Smooth muscle cell (in vitro differentiated cells): ENCODE measurements at regions not wholly inside any gene's neighbourhood (a gene's known extent, or its start where the extent isn't known, plus 50 kb on each side); places are given as distances from the start of the nearest gene placed in this dataset.

Experiments used
- DNase-seq: peaks from one replicate; lab custom pipeline; 2025; ENCODE audit not compliant: unreplicated experiment; lab: John Stamatoyannopoulos, UW
- H2AFZ ChIP-seq: fragments of 200-600 bp; sonication (generic); 2 replicates; pipeline ENCODE4 v1.6.0; 2016; ENCODE audit warnings: antibody characterized with exemption, low read depth, mild to moderate bottlenecking
- H3F3A ChIP-seq: fragments of 200-600 bp; sonication (generic); 2 replicates; pipeline ENCODE4 v1.6.0; 2017; ENCODE audit warnings: antibody characterized with exemption, low read depth
- H3K27ac ChIP-seq: fragments of 200-600 bp; sonication (generic); 2 replicates; pipeline ENCODE4 v1.5.1; 2016; ENCODE audit warnings: low read depth, mild to moderate bottlenecking
- H3K27me3 ChIP-seq: fragments of 200-600 bp; sonication (generic); 2 replicates; pipeline ENCODE4 v1.6.1; 2016; ENCODE audit warnings: low read depth, mild to moderate bottlenecking
- H3K36me3 ChIP-seq: fragments of 200-600 bp; sonication (generic); 2 replicates; pipeline ENCODE4 v1.5.1; 2016; ENCODE audit warnings: low read depth
- H3K4me1 ChIP-seq: fragments of 200-600 bp; sonication (generic); 2 replicates; pipeline ENCODE4 v1.5.1; 2016; ENCODE audit warnings: low read depth
- H3K4me2 ChIP-seq: fragments of 200-600 bp; sonication (generic); 2 replicates; pipeline ENCODE4 v1.6.0; 2016; ENCODE audit warnings: mild to moderate bottlenecking
- H3K4me3 ChIP-seq: fragments of 200-600 bp; sonication (generic); 2 replicates; pipeline ENCODE4 v1.5.1; 2016; ENCODE audit warnings: mild to moderate bottlenecking
- H3K79me2 ChIP-seq: fragments of 200-600 bp; sonication (generic); 2 replicates; pipeline ENCODE4 v1.6.0; 2016; ENCODE audit warnings: low read depth, mild to moderate bottlenecking
- H3K9ac ChIP-seq: fragments of 200-600 bp; sonication (generic); 2 replicates; pipeline ENCODE4 v1.6.0; 2016; ENCODE audit warnings: low read depth
- H3K9me3 ChIP-seq: fragments of 200-600 bp; sonication (generic); replicated peaks from 2 replicates; pipeline ENCODE4 v1.5.1; 2016; ENCODE audit warnings: low read depth
- H4K20me1 ChIP-seq: fragments of 200-600 bp; sonication (generic); 2 replicates; pipeline ENCODE4 v1.6.0; 2016; ENCODE audit warnings: low read depth
- WGBS: methylation state at CpG from one replicate; pipeline ENCODE4 v1.1.7; 2016; ENCODE audit warnings: low lambda C conversion rate; 5-methylcytosine and 5-hydroxymethylcytosine counted together
- TF ChIP-seq, protein P1 (sequence below): fragments of 200-600 bp; sonication (generic); IDR thresholded peaks from 2 replicates; pipeline ENCODE4 v1.5.1; 2017; ENCODE audit warnings: borderline replicate concordance, mild to moderate bottlenecking, antibody characterized with exemption; ENCODE audit not compliant: insufficient read depth, poor library complexity, severe bottlenecking

DNA sequence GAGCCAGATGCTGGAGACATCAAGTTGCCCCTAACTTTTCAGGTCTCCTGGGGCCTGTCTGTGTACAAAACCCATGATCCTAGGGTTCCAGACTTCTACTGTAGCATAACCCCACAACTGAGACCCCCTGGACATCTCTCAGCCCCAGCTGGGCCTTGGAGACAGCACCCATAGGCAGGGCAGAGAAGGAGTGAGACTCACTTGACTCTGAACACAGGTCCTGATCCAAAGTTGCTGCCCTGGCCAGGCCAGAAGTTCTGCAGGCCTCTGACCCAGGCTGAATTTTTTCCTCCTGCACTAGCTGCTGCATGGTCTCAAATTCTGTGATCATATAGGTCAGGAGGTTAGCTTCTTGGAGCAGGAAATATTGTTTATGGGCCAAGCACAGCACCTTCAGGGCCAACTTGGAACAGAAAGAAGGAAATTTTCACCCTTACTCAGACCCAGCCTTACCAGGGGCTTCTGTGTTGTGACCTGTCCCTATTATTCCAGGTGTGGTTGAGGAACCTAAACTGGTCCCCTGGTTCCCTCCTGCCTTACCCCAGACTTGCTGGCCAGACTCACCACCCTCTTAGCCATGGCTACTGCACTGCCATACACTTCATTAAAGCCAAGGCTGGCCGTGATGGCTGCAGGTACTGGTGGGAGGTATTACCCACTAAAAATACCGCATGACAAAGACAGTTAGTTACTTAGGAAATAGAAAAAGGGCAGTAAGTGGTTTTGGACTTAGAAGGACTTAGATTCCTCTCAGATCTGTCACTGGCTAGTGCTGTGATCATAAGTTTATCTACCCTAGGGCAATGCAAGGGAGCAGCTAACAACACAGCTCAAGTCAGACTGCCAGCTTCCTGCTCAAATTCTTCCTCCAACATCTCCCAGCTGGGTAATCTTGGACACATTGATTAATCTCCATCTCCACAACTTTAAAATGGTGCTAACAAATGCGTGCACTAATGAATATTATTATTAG, 2180.1 kb downstream of the TP53TG3F start:
- Histone ChIP-seq H3K4me1 (no peaks in the 10 kb centered on the region), H3K36me3 (no peaks in the 10 kb centered on the region), H3K27ac (no peak overlapping the region), H2AFZ (no peak overlapping the region), H3K9ac (no peak overlapping the region), H3K4me2 (no peak overlapping the region), H3K27me3 (no peaks in the 10 kb centered on the region), H3K79me2 (no peaks in the 10 kb centered on the region), H3K4me3 (no peak overlapping the region), H3F3A (no peaks in the 10 kb centered on the region), H3K9me3 (no peaks in the 10 kb centered on the region), H4K20me1 (no peaks in the 10 kb centered on the region)
- DNase-seq: no peak
- TF ChIP-seq, protein P1, sequence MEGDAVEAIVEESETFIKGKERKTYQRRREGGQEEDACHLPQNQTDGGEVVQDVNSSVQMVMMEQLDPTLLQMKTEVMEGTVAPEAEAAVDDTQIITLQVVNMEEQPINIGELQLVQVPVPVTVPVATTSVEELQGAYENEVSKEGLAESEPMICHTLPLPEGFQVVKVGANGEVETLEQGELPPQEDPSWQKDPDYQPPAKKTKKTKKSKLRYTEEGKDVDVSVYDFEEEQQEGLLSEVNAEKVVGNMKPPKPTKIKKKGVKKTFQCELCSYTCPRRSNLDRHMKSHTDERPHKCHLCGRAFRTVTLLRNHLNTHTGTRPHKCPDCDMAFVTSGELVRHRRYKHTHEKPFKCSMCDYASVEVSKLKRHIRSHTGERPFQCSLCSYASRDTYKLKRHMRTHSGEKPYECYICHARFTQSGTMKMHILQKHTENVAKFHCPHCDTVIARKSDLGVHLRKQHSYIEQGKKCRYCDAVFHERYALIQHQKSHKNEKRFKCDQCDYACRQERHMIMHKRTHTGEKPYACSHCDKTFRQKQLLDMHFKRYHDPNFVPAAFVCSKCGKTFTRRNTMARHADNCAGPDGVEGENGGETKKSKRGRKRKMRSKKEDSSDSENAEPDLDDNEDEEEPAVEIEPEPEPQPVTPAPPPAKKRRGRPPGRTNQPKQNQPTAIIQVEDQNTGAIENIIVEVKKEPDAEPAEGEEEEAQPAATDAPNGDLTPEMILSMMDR: no peak
- 43% methylated on average over 3 of the region's 3 CpGs for WGBS

DNA sequence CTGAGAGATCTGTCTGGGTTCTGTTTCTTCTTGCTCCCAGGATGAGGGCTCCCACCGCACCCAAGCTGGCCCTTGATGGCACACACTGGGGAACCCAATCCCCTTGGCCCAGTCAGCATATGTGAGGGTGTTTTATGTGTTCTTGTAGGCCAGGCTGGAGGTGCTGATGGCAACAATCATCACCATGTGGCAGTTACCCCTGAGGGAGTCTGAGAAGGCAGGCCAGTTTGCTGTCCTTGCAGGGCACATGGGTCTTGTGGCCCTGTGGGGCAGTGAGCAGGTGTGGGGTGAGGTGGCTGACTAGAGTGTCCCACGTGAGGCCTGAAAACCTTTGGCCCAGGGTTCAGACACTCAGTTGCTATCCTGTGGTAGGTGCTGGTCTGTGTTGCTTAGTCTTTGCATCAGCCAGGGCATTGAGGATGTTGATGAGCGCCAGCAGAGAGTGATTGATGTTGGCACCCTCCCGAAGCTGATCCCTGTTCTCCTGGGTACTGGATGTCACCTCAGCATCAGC, 2183.0 kb downstream of the TP53TG3F start:
- H3F3A ChIP-seq: no peaks in the 10 kb centered on the region
- H3K27ac ChIP-seq: no peak overlapping the region
- no peak overlapping the region for H2AFZ ChIP-seq
- no peaks in the 10 kb centered on the region for H3K4me1 ChIP-seq
- H3K9me3 ChIP-seq: peaks cover 6% of the 10 kb centered on the region
- 62% methylated on average over 4 of the region's 4 CpGs for WGBS
- no peaks in the 10 kb centered on the region for H4K20me1 ChIP-seq
- no peak overlapping the region for H3K4me2 ChIP-seq
- H3K36me3 ChIP-seq: no peaks in the 10 kb centered on the region
- H3K79me2 ChIP-seq: no peaks in the 10 kb centered on the region
- H3K27me3 ChIP-seq: no peaks in the 10 kb centered on the region
- no peak overlapping the region for H3K4me3 ChIP-seq
- DNase-seq: no peak
- no peak overlapping the region for H3K9ac ChIP-seq
- TF ChIP-seq, protein P1: no peak

DNA sequence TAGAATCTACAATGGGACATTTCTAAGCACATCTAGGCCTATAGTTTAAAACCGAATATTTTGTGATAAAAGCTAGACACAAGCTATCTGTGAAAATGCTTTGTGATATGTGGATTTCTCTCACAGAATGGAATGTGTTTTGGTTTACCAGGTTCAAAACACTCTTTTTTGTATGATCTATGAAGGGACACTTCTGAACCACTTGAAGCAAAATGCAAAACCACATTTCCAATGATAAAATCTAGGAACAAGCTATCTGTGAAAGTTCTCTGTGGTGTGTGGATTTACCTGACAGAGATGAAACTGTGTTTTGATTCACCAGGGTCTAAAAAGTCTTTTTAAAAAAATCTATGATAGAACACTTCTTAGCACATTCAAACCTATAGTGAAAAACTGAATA, 2192.4 kb downstream of the TP53TG3F start:
- no peak overlapping the region for H3K27ac ChIP-seq

More for the DNA sequence above, 2192.4 kb downstream of the TP53TG3F start:
- no peaks in the 10 kb centered on the region for H3K36me3 ChIP-seq
- WGBS: 84% methylated on average over 1 of the region's 1 CpG
- TF ChIP-seq, protein P1: no peak
- no peak for DNase-seq
- H3K79me2 ChIP-seq: no peaks in the 10 kb centered on the region
- no peak overlapping the region for H2AFZ ChIP-seq
- H3F3A ChIP-seq: no peaks in the 10 kb centered on the region
- no peak overlapping the region for H3K9ac ChIP-seq
- no peaks in the 10 kb centered on the region for H3K4me1 ChIP-seq
- no peaks in the 10 kb centered on the region for H3K27me3 ChIP-seq
- no peak overlapping the region for H3K4me3 ChIP-seq
- H4K20me1 ChIP-seq: no peaks in the 10 kb centered on the region
- H3K9me3 ChIP-seq: peaks cover 12% of the 10 kb centered on the region
- H3K4me2 ChIP-seq: no peak overlapping the region
